ENCODE measurements at regions not wholly inside any gene's neighbourhood (a gene's known extent, or its start where the extent isn't known, plus 50 kb on each side); places are given as distances from the start of the nearest gene placed in this dataset.

- no peak for TF ChIP-seq JUND (IDR thresholded peaks at IDR 0.05)
- no peak for TF ChIP-seq CTCF (IDR thresholded peaks at IDR 0.05 in 2 of 3, conservative IDR thresholded peaks at IDR 0.05 in 1 of 3; ENCODE audit: borderline replicate concordance in 1 of 3, insufficient read depth in 1 of 3, low read depth in 2 of 3, low read length in 2 of 3)
- TF ChIP-seq TCF7L2 (IDR thresholded peaks at IDR 0.05; ENCODE audit: borderline replicate concordance, extremely low read depth, insufficient read depth, insufficient read length) = no peak
- TF ChIP-seq EZH2phosphoT487 (IDR thresholded peaks at IDR 0.05; ENCODE audit: borderline replicate concordance) = no peak
- TF ChIP-seq ZNF274 (IDR thresholded peaks at IDR 0.05; ENCODE audit: low read depth, low read length) = no peak
- TF ChIP-seq SIN3A (IDR thresholded peaks at IDR 0.05; ENCODE audit: low read depth) = no peak
- TF ChIP-seq FOSL1 (IDR thresholded peaks at IDR 0.05; ENCODE audit: low read depth) = no peak
- no peak for TF ChIP-seq EZH2 (IDR thresholded peaks at IDR 0.05)
- TF ChIP-seq SRF (IDR thresholded peaks at IDR 0.05; ENCODE audit: low read depth) = no peak
- no peak for TF ChIP-seq YY1 (IDR thresholded peaks at IDR 0.05; ENCODE audit: extremely low read depth, insufficient replicate concordance, low read depth, low read length)
- TF ChIP-seq REST (IDR thresholded peaks at IDR 0.05; ENCODE audit: low read depth) = no peak
- TF ChIP-seq POLR2AphosphoS5 (IDR thresholded peaks at IDR 0.05; ENCODE audit: low read depth, low read length) = no peak
Measured at GRCh38 chr3:164408326-164408725, 670.0 kb downstream of the SI start.

All from HCT116 (cell line).